Brain microvascular endothelial cell (primary cell): ENCODE measurements at regions not wholly inside any gene's neighbourhood (a gene's known extent, or its start where the extent isn't known, plus 50 kb on each side); places are given as distances from the start of the nearest gene placed in this dataset.

ENCODE experiments used
- DNase-seq: peaks from one replicate; pipeline ENCODE4 v3.0.0-alpha.2; 2020
- H3K27ac ChIP-seq: fragments of 250-450 bp; sonication (Bioruptor Pico); 2 replicates; pipeline ENCODE4 v1.5.1; 2020; ENCODE audit warnings: mild to moderate bottlenecking, moderate library complexity
- H3K27me3 ChIP-seq: fragments of 250-450 bp; sonication (Bioruptor Pico); replicated peaks from 2 replicates; pipeline ENCODE4 v1.5.1; 2020; ENCODE audit warnings: mild to moderate bottlenecking
- H3K36me3 ChIP-seq: fragments of 250-450 bp; sonication (Bioruptor Pico); replicated peaks from 2 replicates; pipeline ENCODE4 v1.5.1; 2020; ENCODE audit warnings: mild to moderate bottlenecking
- H3K4me3 ChIP-seq: 2 replicates; pipeline ENCODE4 v1.5.1; 2011; ENCODE audit warnings: low read depth, mild to moderate bottlenecking, control low read depth, low read length, moderate library complexity
- CTCF ChIP-seq: IDR thresholded peaks from 2 replicates; pipeline ENCODE4 v1.5.1; 2011; ENCODE audit warnings: low read depth, mild to moderate bottlenecking, moderate library complexity, low read length, control low read depth, inconsistent platforms; ENCODE audit errors: missing control alignments
- in situ Hi-C: cut with HindIII; loops from 2 replicates; pipeline ENCODE4 v1.10.0; 2017; ENCODE audit warnings: low sequenced_read_pairs, low pct_ligation_motif_present

- Histone ChIP-seq H3K27ac (no peak overlapping the region), H3K36me3 (no peaks in the 10 kb centered on the region), H3K4me3 (no peak overlapping the region), H3K27me3 (no peaks in the 10 kb centered on the region)
- in situ Hi-C loops: no loop called here
- TF ChIP-seq CTCF: no peak
- no peak for DNase-seq
Measured at GRCh38 chr1:186569856-186570255, 108.9 kb upstream of the PDC start.

GRCh38 chr1:186568221-186568620 is 107.3 kb upstream of the PDC start:
- no peaks in the 10 kb centered on the region for H3K36me3 ChIP-seq
- TF ChIP-seq CTCF: no peak
- H3K4me3 ChIP-seq: no peak overlapping the region
- no peak for DNase-seq
- no peaks in the 10 kb centered on the region for H3K27me3 ChIP-seq
- no peak overlapping the region for H3K27ac ChIP-seq
- in situ Hi-C loops: no loop called here

GRCh38 chr1:186566140-186566855 is 105.4 kb upstream of the PDC start:
- H3K27me3 ChIP-seq: no peaks in the 10 kb centered on the region
- in situ Hi-C loops: no loop called here
- no peak overlapping the region for H3K4me3 ChIP-seq
- DNase-seq: peak; percentile 40
- TF ChIP-seq CTCF: no peak
- H3K36me3 ChIP-seq: no peaks in the 10 kb centered on the region
- H3K27ac ChIP-seq: peak overlapping the region; percentile 46

- no peak overlapping the region for H3K4me3 ChIP-seq
- DNase-seq: no peak
- H3K27me3 ChIP-seq: no peaks in the 10 kb centered on the region
- no peak overlapping the region for H3K27ac ChIP-seq
- TF ChIP-seq CTCF: no peak
- no peaks in the 10 kb centered on the region for H3K36me3 ChIP-seq
- in situ Hi-C loops: no loop called here
Measured at GRCh38 chr1:186564582-186564981, 103.7 kb upstream of the PDC start.

GRCh38 chr1:186559601-186560116 is 98.7 kb upstream of the PDC start:
- Histone ChIP-seq H3K27me3 (no peaks in the 10 kb centered on the region), H3K27ac (no peak overlapping the region), H3K4me3 (no peak overlapping the region), H3K36me3 (no peaks in the 10 kb centered on the region)
- TF ChIP-seq CTCF: no peak
- in situ Hi-C loops: no loop called here
- peak; percentile 14 for DNase-seq

GRCh38 chr1:186557147-186557777 is 96.3 kb upstream of the PDC start:
- Histone ChIP-seq H3K36me3 (no peaks in the 10 kb centered on the region), H3K27ac (no peak overlapping the region), H3K4me3 (no peak overlapping the region), H3K27me3 (no peaks in the 10 kb centered on the region)
- no peak for DNase-seq
- in situ Hi-C loops: no loop called here
- TF ChIP-seq CTCF: no peak
